Right lobe of liver (tissue), 6 donors: ENCODE measurements at regions not wholly inside any gene's neighbourhood (a gene's known extent, or its start where the extent isn't known, plus 50 kb on each side); places are given as distances from the start of the nearest gene placed in this dataset.

Experiments
- ATAC-seq, 4 donors: fragments of 200-7000 bp; cut with Tn5 transposase; one replicate each; pipeline ENCODE4 v1.9.1; 2020; ENCODE audit warnings: mild to moderate bottlenecking in 4 of 4, moderate library complexity in 4 of 4
- DNase-seq, 3 donors: peaks; one replicate each; pipeline ENCODE4 v3.0.0-alpha.2; 2020
- H3K27ac ChIP-seq, 3 donors: fragments of 200-600 bp; one replicate each; pipeline ENCODE4 v1.8.0; 2022
- H3K27me3 ChIP-seq, 2 donors: fragments of 200-600 bp; one replicate each; pipeline ENCODE4 v1.8.0; 2022
- H3K36me3 ChIP-seq, 4 donors: fragments of 200-600 bp; sonication (generic) in 1 of 4; one replicate each; pipeline versions ENCODE4 v1.5.1 to v1.8.0; 2017 to 2022; ENCODE audit warnings: control low read depth in 1 of 4
- H3K4me1 ChIP-seq, 4 donors: fragments of 200-600 bp; sonication (generic) in 1 of 4; one replicate each; pipeline versions ENCODE4 v1.5.1 to v1.8.0; 2017 to 2022; ENCODE audit warnings: control low read depth in 1 of 4
- H3K4me3 ChIP-seq, 3 donors: fragments of 200-600 bp; one replicate each; pipeline ENCODE4 v1.8.0; 2022
- H3K9me3 ChIP-seq, 4 donors: fragments of 200-600 bp; sonication (generic) in 1 of 4; one replicate each; pipeline versions ENCODE4 v1.5.1 to v1.8.0; 2017 to 2022; ENCODE audit warnings: control low read depth in 1 of 4
- CTCF ChIP-seq, 4 donors: fragments of 200-600 bp in 3 of 4; fragments of 450-650 bp in 1 of 4; IDR thresholded peaks; one replicate each; pipeline versions ENCODE4 v1.5.1 to v1.8.0; 2016 to 2022; ENCODE audit warnings: antibody characterized with exemption in 4 of 4, mild to moderate bottlenecking in 2 of 4
- POLR2A ChIP-seq: fragments of 450-650 bp; IDR thresholded peaks from one replicate; pipeline ENCODE4 v1.6.1; 2017; ENCODE audit warnings: antibody characterized with exemption, mild to moderate bottlenecking
- WGBS: methylation state at CpG from one replicate; pipeline ENCODE4 v1.1.6; 2018; ENCODE audit warnings: low coverage, low lambda C conversion rate; ENCODE audit not compliant: insufficient coverage; ENCODE audit errors: missing lambda C conversion rate; 5-methylcytosine and 5-hydroxymethylcytosine counted together
- intact Hi-C, 2 donors: fragments of 100-400 bp; cut with DNase I; formaldehyde crosslinking; loops; one replicate each; pipeline versions ENCODE4 v1.11.2 to v1.14.1; 2022
- donor health status: DM: no; HTN: yes; CAD: no.
- donor health status: DM: no; HTN: no; CAD: no.
- donor health status: DM: no; HTN: no; CAD: no.
- donor health status: DM: no; HTN: yes; CAD: no.
- donor health status: DM: no; HTN: yes; CAD: no.

- H3K27me3 ChIP-seq = no peaks in the 10 kb centered on the region
- no peaks in the 10 kb centered on the region for H3K36me3 ChIP-seq
- WGBS = 53% methylated on average over 4 of the region's 4 CpGs
- TF ChIP-seq POLR2A (no peak), CTCF (IDR thresholded peaks at IDR 0.05) (no peak)
- no peak overlapping the region for H3K4me3 ChIP-seq
- ATAC-seq = no peak
- no peaks in the 10 kb centered on the region for H3K9me3 ChIP-seq
- intact Hi-C loops = no loop called here
- no peak for DNase-seq
- H3K4me1 ChIP-seq = no peaks in the 10 kb centered on the region
- H3K27ac ChIP-seq = no peak overlapping the region
Observed at GRCh38 chr4:133424605-133425004, 275.5 kb downstream of the PCDH10 start.

GRCh38 chr4:133403913-133404312 lies 254.8 kb downstream of the PCDH10 start:
- no peak for TF ChIP-seq CTCF (IDR thresholded peaks at IDR 0.05)
- TF ChIP-seq POLR2A = no peak
- Histone ChIP-seq H3K27me3 (no peaks in the 10 kb centered on the region), H3K27ac (no peak overlapping the region), H3K4me3 (no peak overlapping the region), H3K9me3 (no peaks in the 10 kb centered on the region), H3K36me3 (no peaks in the 10 kb centered on the region), H3K4me1 (no peaks in the 10 kb centered on the region)
- intact Hi-C loops = no loop called here
- 29% methylated on average over 2 of the region's 2 CpGs for WGBS
- no peak for ATAC-seq
- DNase-seq = no peak

GRCh38 chr4:133402616-133403015 lies 253.5 kb downstream of the PCDH10 start:
- TF ChIP-seq POLR2A (no peak), CTCF (IDR thresholded peaks at IDR 0.05) (no peak)
- Histone ChIP-seq H3K9me3 (no peaks in the 10 kb centered on the region), H3K36me3 (no peaks in the 10 kb centered on the region), H3K4me3 (no peak overlapping the region), H3K27me3 (no peaks in the 10 kb centered on the region), H3K27ac (no peak overlapping the region), H3K4me1 (no peaks in the 10 kb centered on the region)
- WGBS = 37% methylated on average over 1 of the region's 1 CpG
- no peak for ATAC-seq
- DNase-seq = no peak
- intact Hi-C loops = no loop called here

- Histone ChIP-seq H3K27me3 (no peaks in the 10 kb centered on the region), H3K4me3 (no peak overlapping the region), H3K27ac (no peak overlapping the region), H3K36me3 (no peaks in the 10 kb centered on the region), H3K4me1 (no peaks in the 10 kb centered on the region), H3K9me3 (no peaks in the 10 kb centered on the region)
- 51% methylated on average over 5 of the region's 7 CpGs for WGBS
- intact Hi-C loops = no loop called here
- ATAC-seq (peak in 1 of 4 donors; percentile 27), DNase-seq (no peak)
- TF ChIP-seq CTCF (IDR thresholded peaks at IDR 0.05) (no peak), POLR2A (no peak)
Observed at GRCh38 chr4:133394971-133395627, 246.0 kb downstream of the PCDH10 start.
